22Rv1 (cell line): ENCODE measurements at regions not wholly inside any gene's neighbourhood (a gene's known extent, or its start where the extent isn't known, plus 50 kb on each side); places are given as distances from the start of the nearest gene placed in this dataset.
"Not testable (repeated sequence)": the region's sequence is repeated elsewhere in the genome, so short reads cannot be mapped to it uniquely, and the experiment has no call there.

Source experiments
- H3K27ac ChIP-seq: fragments of 450-650 bp; 2 replicates; pipeline ENCODE4 v1.5.1; 2017
- CTCF ChIP-seq: fragments of 450-650 bp; IDR thresholded peaks from 2 replicates; pipeline ENCODE4 v1.5.1; 2017; ENCODE audit warnings: mild to moderate bottlenecking
- ZFX ChIP-seq: fragments of 450-650 bp; IDR thresholded peaks from 2 replicates; pipeline ENCODE4 v1.6.1; 2017; ENCODE audit warnings: antibody characterized with exemption, borderline replicate concordance

- no peak for TF ChIP-seq CTCF
- TF ChIP-seq ZFX = no peak
- no peak overlapping the region for H3K27ac ChIP-seq
Observed at GRCh38 chr18:75700561-75700960, 273.1 kb upstream of the SMIM21 start.

GRCh38 chr18:75698861-75699260, 271.4 kb upstream of the SMIM21 start:
- TF ChIP-seq ZFX = no peak
- TF ChIP-seq CTCF = no peak
- no peak overlapping the region for H3K27ac ChIP-seq

GRCh38 chr18:75697493-75697892, 270.0 kb upstream of the SMIM21 start:
- H3K27ac ChIP-seq = no peak overlapping the region
- TF ChIP-seq CTCF = no peak
- TF ChIP-seq ZFX = no peak

GRCh38 chr18:75696391-75696790, 268.9 kb upstream of the SMIM21 start:
- no peak overlapping the region for H3K27ac ChIP-seq
- TF ChIP-seq ZFX (no peak), CTCF (no peak)

- TF ChIP-seq ZFX (no peak), CTCF (no peak)
Observed at GRCh38 chr18:75694292-75694691, 266.8 kb upstream of the SMIM21 start.

GRCh38 chr18:75691483-75691882, 264.0 kb upstream of the SMIM21 start:
- TF ChIP-seq CTCF (no peak), ZFX (no peak)
- H3K27ac ChIP-seq = no peak overlapping the region

More at GRCh38 chr18:75694292-75694691, 266.8 kb upstream of the SMIM21 start:
- H3K27ac ChIP-seq = no peak overlapping the region

GRCh38 chr18:75690283-75690682, 262.8 kb upstream of the SMIM21 start:
- not testable (repeated sequence) for H3K27ac ChIP-seq

- TF ChIP-seq ZFX = no peak
- TF ChIP-seq CTCF = no peak
- H3K27ac ChIP-seq = no peak overlapping the region
Observed at GRCh38 chr18:75687626-75688025, 260.1 kb upstream of the SMIM21 start.
